Stomach (tissue), 4 donors: ENCODE measurements at regions not wholly inside any gene's neighbourhood (a gene's known extent, or its start where the extent isn't known, plus 50 kb on each side); places are given as distances from the start of the nearest gene placed in this dataset.

Experiments
- CTCF ChIP-seq, 7 experiments: fragments of 450-650 bp in 4 of 7; fragments of 200-600 bp in 3 of 7; sonication (generic) in 3 of 7; IDR thresholded peaks; one replicate each; pipeline ENCODE4 v1.5.1; 2016 to 2019; ENCODE audit warnings: antibody characterized with exemption in 7 of 7, control low read depth in 2 of 7, mild to moderate bottlenecking in 1 of 7
- POLR2A ChIP-seq, 4 donors: fragments of 450-650 bp; IDR thresholded peaks; one replicate each; pipeline ENCODE4 v1.6.1; 2016; ENCODE audit warnings: antibody characterized with exemption in 4 of 4, control low read depth in 2 of 4, mild to moderate bottlenecking in 1 of 4, moderate library complexity in 1 of 4

GRCh38 chr7:73972614-73973013 lies 55.4 kb upstream of the ELN start:
- no peak for TF ChIP-seq POLR2A (IDR thresholded peaks at IDR 0.05)
- TF ChIP-seq CTCF (IDR thresholded peaks at IDR 0.05): no peak
